ENCODE measurements at regions not wholly inside any gene's neighbourhood (a gene's known extent, or its start where the extent isn't known, plus 50 kb on each side); places are given as distances from the start of the nearest gene placed in this dataset.

DNA sequence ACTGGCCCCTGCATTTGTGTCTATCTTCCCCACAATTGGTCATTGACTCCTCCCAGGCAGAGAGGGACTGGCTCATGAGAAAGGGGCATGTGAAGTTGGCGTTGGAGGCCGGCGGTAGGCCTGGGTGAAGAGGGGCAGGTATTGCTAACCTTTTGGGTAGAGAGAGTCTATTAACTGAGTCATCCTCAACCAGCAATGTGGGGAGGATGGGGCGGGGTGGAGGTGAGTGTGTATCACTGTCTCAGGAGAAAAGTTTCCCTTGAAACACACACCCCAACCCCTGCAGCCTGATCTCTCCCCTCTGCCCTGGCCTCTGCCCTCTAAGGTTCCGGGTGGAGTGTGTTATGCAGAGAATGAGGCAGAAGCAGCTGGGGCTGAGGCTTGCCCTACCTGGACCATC, 60.1 kb upstream of the PHF21B start:
- Histone ChIP-seq H3K27ac (no peak overlapping the region), H3K9me3 (peaks cover 0 to 16% (median 0%) of the 10 kb centered on the region in 8 donors), H3K4me3 (no peak overlapping the region), H3K4me1 (no peaks in the 10 kb centered on the region), H3K36me3 (no peaks in the 10 kb centered on the region), H3K27me3 (replicated peaks in 1 of 7) (peaks cover 0 to 61% (median 11%) of the 10 kb centered on the region in 7 donors)
- TF ChIP-seq, protein P1, sequence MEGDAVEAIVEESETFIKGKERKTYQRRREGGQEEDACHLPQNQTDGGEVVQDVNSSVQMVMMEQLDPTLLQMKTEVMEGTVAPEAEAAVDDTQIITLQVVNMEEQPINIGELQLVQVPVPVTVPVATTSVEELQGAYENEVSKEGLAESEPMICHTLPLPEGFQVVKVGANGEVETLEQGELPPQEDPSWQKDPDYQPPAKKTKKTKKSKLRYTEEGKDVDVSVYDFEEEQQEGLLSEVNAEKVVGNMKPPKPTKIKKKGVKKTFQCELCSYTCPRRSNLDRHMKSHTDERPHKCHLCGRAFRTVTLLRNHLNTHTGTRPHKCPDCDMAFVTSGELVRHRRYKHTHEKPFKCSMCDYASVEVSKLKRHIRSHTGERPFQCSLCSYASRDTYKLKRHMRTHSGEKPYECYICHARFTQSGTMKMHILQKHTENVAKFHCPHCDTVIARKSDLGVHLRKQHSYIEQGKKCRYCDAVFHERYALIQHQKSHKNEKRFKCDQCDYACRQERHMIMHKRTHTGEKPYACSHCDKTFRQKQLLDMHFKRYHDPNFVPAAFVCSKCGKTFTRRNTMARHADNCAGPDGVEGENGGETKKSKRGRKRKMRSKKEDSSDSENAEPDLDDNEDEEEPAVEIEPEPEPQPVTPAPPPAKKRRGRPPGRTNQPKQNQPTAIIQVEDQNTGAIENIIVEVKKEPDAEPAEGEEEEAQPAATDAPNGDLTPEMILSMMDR (IDR thresholded peaks at IDR 0.05 in 8 of 11, conservative IDR thresholded peaks at IDR 0.05 in 3 of 11): no peak
- no peak for TF ChIP-seq POLR2A (IDR thresholded peaks at IDR 0.05)
- no peak for TF ChIP-seq POLR2AphosphoS5 (IDR thresholded peaks at IDR 0.05)
- DNase-seq: no peak
- 77 to 92% (median 90%) methylated on average over 5 of the region's 5 CpGs for WGBS, 5 donors
- intact Hi-C loops (cut with DNase I; ENCODE audit: low total_unique reads): no loop called here

GRCh38 chr22:45071618-45072017, 61.8 kb upstream of the PHF21B start:
- intact Hi-C loops (cut with DNase I; ENCODE audit: low total_unique reads): no loop called here
- H3K36me3 ChIP-seq: no peaks in the 10 kb centered on the region
- 43 to 54% (median 45%) methylated on average over 7 to 9 of the region's 9 CpGs for WGBS, 5 donors

GRCh38 chr22:45072322-45072903, 62.6 kb upstream of the PHF21B start:
- H3K9me3 ChIP-seq: peaks cover 0 to 16% (median 0%) of the 10 kb centered on the region in 8 donors
- intact Hi-C loops (cut with DNase I; ENCODE audit: low total_unique reads): no loop called here
- H3K36me3 ChIP-seq: no peaks in the 10 kb centered on the region
- H3K4me3 ChIP-seq: no peak overlapping the region
- peaks cover 0 to 75% (median 11%) of the 10 kb centered on the region in 7 donors for H3K27me3 ChIP-seq (replicated peaks in 1 of 7)
- no peak overlapping the region for H3K27ac ChIP-seq
- 28 to 45% (median 32%) methylated on average over 17 of the region's 17 CpGs for WGBS, 5 donors
- TF ChIP-seq POLR2AphosphoS5 (IDR thresholded peaks at IDR 0.05) (no peak), POLR2A (IDR thresholded peaks at IDR 0.05) (no peak)
- TF ChIP-seq, protein P1 (IDR thresholded peaks at IDR 0.05 in 8 of 11, conservative IDR thresholded peaks at IDR 0.05 in 3 of 11): no peak
- H3K4me1 ChIP-seq: no peaks in the 10 kb centered on the region
- no peak for DNase-seq

More at GRCh38 chr22:45071618-45072017, 61.8 kb upstream of the PHF21B start:
- DNase-seq: no peak
- Histone ChIP-seq H3K9me3 (peaks cover 0 to 16% (median 0%) of the 10 kb centered on the region in 8 donors), H3K4me1 (no peaks in the 10 kb centered on the region), H3K27me3 (replicated peaks in 1 of 7) (peaks cover 0 to 67% (median 11%) of the 10 kb centered on the region in 7 donors), H3K27ac (no peak overlapping the region), H3K4me3 (no peak overlapping the region)
- TF ChIP-seq POLR2AphosphoS5 (IDR thresholded peaks at IDR 0.05): no peak
- no peak for TF ChIP-seq POLR2A (IDR thresholded peaks at IDR 0.05)
- TF ChIP-seq, protein P1 (IDR thresholded peaks at IDR 0.05 in 8 of 11, conservative IDR thresholded peaks at IDR 0.05 in 3 of 11): no peak

DNA sequence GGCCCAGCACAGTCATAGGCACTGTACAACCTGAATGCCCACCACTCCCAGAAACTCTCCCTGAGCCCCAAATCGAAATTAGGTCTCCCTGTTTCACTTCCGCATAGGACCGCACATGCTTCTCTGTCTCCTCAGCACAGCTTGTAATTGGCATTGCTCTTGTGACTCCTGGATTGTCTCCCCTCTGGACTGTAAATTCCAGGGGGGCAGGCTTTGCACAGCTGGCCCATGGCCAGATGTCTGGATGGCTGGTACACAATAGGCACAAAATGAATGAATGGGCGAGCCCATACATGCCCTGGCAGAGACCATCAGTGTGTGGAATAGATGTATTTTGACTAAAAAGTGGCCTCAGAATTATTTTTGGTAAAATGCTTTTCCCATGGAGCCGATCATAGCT, 63.3 kb upstream of the PHF21B start:
- Histone ChIP-seq H3K9me3 (peaks cover 0 to 12% (median 0%) of the 10 kb centered on the region in 8 donors), H3K36me3 (no peaks in the 10 kb centered on the region), H3K4me1 (no peaks in the 10 kb centered on the region), H3K27ac (no peak overlapping the region), H3K27me3 (replicated peaks in 1 of 7) (peaks cover 0 to 81% (median 17%) of the 10 kb centered on the region in 7 donors), H3K4me3 (no peak overlapping the region)
- intact Hi-C loops (cut with DNase I; ENCODE audit: low total_unique reads): no loop called here
- no peak for TF ChIP-seq POLR2A (IDR thresholded peaks at IDR 0.05)
- no peak for DNase-seq
- 76 to 84% (median 81%) methylated on average over 5 of the region's 5 CpGs for WGBS, 5 donors
